Endothelial cell of umbilical vein (primary cell): ENCODE measurements at regions not wholly inside any gene's neighbourhood (a gene's known extent, or its start where the extent isn't known, plus 50 kb on each side); places are given as distances from the start of the nearest gene placed in this dataset.

Source experiments
- BruUV-seq: library from RNA; stranded (reverse); fragments of 400-500 nt; replicated peaks from 2 replicates; lab custom pipeline; 2021; lab: Mats Ljungman, UMichigan
- CTCF ChIA-PET: fragments of 300-600, 350-600 bp; sonication (Branson Sonifier 250); formaldehyde crosslinking; loops from one replicate; lab custom pipeline; 2021; ENCODE audit warnings: antibody characterized with exemption, inconsistent platforms; lab: Charles Lee
- POLR2A ChIA-PET: fragments of 300-600, 350-600 bp; sonication (Branson Sonifier 250); formaldehyde crosslinking; loops from one replicate; lab custom pipeline; 2021; ENCODE audit warnings: antibody characterized with exemption, inconsistent platforms; lab: Charles Lee
- DNase-seq: peaks from one replicate; pipeline ENCODE4 v3.0.0-alpha.2; 2011; ENCODE audit warnings: low read depth, low spot score
- FAIRE-seq: peaks from 2 replicates; lab custom pipeline; 2011; peaks lifted over from hg19 to GRCh38; lab: Jason Lieb, UNC
- H2AFZ ChIP-seq: 2 replicates; pipeline ENCODE4 v1.6.0; 2012; ENCODE audit warnings: low read depth, low read length, control low read depth, inconsistent platforms
- H3K27ac ChIP-seq: 2 replicates; pipeline ENCODE4 v1.5.1; 2011; ENCODE audit warnings: low read depth, mild to moderate bottlenecking, control low read depth, low read length, moderate library complexity; ENCODE audit not compliant: insufficient read depth
- H3K27me3 ChIP-seq, 2 experiments: 2 replicates each; pipeline versions ENCODE4 v1.6.0 to v1.6.1; 2011; ENCODE audit warnings: low read length in 2 of 2, mixed read lengths in 1 of 2; ENCODE audit not compliant: control insufficient read depth in 2 of 2, insufficient read depth in 2 of 2
- H3K36me3 ChIP-seq, 2 experiments: 2 replicates in 1 of 2; 3 replicates in 1 of 2; pipeline ENCODE4 v1.5.1; 2011; ENCODE audit warnings: low read length in 2 of 2, mild to moderate bottlenecking in 1 of 2, moderate library complexity in 1 of 2; ENCODE audit not compliant: control insufficient read depth in 2 of 2, insufficient read depth in 2 of 2; ENCODE audit errors: extremely low read depth in 1 of 2
- H3K4me1 ChIP-seq: 3 replicates; pipeline ENCODE4 v1.5.1; 2011; ENCODE audit warnings: mild to moderate bottlenecking, low read length; ENCODE audit not compliant: control insufficient read depth, insufficient read depth; ENCODE audit errors: extremely low read depth
- H3K4me2 ChIP-seq: 2 replicates; pipeline ENCODE4 v1.6.1; 2011; ENCODE audit warnings: low read length, control low read depth, mixed read lengths; ENCODE audit not compliant: insufficient read depth
- H3K4me3 ChIP-seq, 3 experiments: fragments of 200-600 bp in 1 of 3; sonication (generic), shearing (Covaris generic) in 1 of 3; replicated peaks in 1 of 3; 2 replicates each; pipeline ENCODE4 v1.5.1; 2011 to 2016; ENCODE audit warnings: control low read depth in 3 of 3, low read length in 3 of 3, mild to moderate bottlenecking in 2 of 3, inconsistent platforms in 1 of 3, low read depth in 1 of 3, moderate library complexity in 1 of 3; ENCODE audit not compliant: insufficient read depth in 1 of 3
- H3K79me2 ChIP-seq: 2 replicates; pipeline ENCODE4 v1.6.0; 2012; ENCODE audit warnings: low read length, inconsistent platforms; ENCODE audit not compliant: control insufficient read depth, insufficient read depth
- H3K9ac ChIP-seq: replicated peaks from 2 replicates; pipeline ENCODE3; 2011; ENCODE audit warnings: low read length, control low read depth; ENCODE audit not compliant: insufficient read depth; ENCODE audit errors: extremely low read depth
- H3K9me1 ChIP-seq: replicated peaks from 3 replicates; pipeline ENCODE4 v1.6.0; 2011; ENCODE audit warnings: mild to moderate bottlenecking, low read length; ENCODE audit not compliant: control insufficient read depth, insufficient read depth; ENCODE audit errors: extremely low read depth
- H3K9me3 ChIP-seq: replicated peaks from 2 replicates; pipeline ENCODE4 v1.5.1; 2012; ENCODE audit warnings: low read length, inconsistent platforms; ENCODE audit not compliant: control insufficient read depth, insufficient read depth
- H4K20me1 ChIP-seq: replicated peaks from 2 replicates; pipeline ENCODE3; 2011; ENCODE audit warnings: mild to moderate bottlenecking, low read length; ENCODE audit not compliant: control insufficient read depth, insufficient read depth; ENCODE audit errors: extremely low read depth
- GATA2 ChIP-seq: IDR thresholded peaks from 2 replicates; pipeline ENCODE4 v1.7.0; 2011; ENCODE audit warnings: low read depth, mild to moderate bottlenecking, moderate library complexity, mixed read lengths, low read length; ENCODE audit not compliant: insufficient read length, insufficient read depth
- JUN ChIP-seq: IDR thresholded peaks from 2 replicates; pipeline ENCODE4 v1.6.1; 2011; ENCODE audit warnings: borderline replicate concordance, low read depth; ENCODE audit not compliant: insufficient read length, insufficient read depth
- POLR2A ChIP-seq: IDR thresholded peaks from 2 replicates; pipeline ENCODE4 v1.6.1; 2012; ENCODE audit warnings: low read depth, mild to moderate bottlenecking, control low read depth, low read length
- dilution Hi-C: fragments of 300-500 bp; cut with MboI; formaldehyde crosslinking; loops from one replicate; pipeline ENCODE4 v1.15.0; 2019; ENCODE audit warnings: low sequenced_read_pairs; ENCODE audit not compliant: extremely low pct_ligation_motif_present
- intact Hi-C: fragments of 100-400 bp; cut with micrococcal nuclease; formaldehyde crosslinking; loops from one replicate; pipeline ENCODE4 v1.10.0; 2022

GRCh38 chr7:28361551-28361950 is 50.8 kb upstream of the CREB5 start:
- H3K4me2 ChIP-seq = no peak overlapping the region
- ChIA-PET POLR2A (no interaction called here), CTCF (interaction anchor here (1.0 to 1.7 kb wide), 3 partner anchors 11 to 27 kb away, joined by 3 to 8 read pairs (median 6); no protein-coding TSS in a partner anchor)
- dilution Hi-C loops (no loop called here), intact Hi-C loops (no loop called here)
- H3K4me3 ChIP-seq = no peak overlapping the region
- H2AFZ ChIP-seq = no peak overlapping the region
- no peaks in the 10 kb centered on the region for H3K9me1 ChIP-seq
- FAIRE-seq = no peak
- TF ChIP-seq POLR2A = no peak
- H3K9ac ChIP-seq = no peak overlapping the region
- no peak overlapping the region for H3K27ac ChIP-seq
- no TSS peak for BruUV-seq
- no peaks in the 10 kb centered on the region for H4K20me1 ChIP-seq
- no peaks in the 10 kb centered on the region for H3K9me3 ChIP-seq
- no peaks in the 10 kb centered on the region for H3K36me3 ChIP-seq
- no peaks in the 10 kb centered on the region for H3K4me1 ChIP-seq
- no peaks in the 10 kb centered on the region for H3K79me2 ChIP-seq
- no peak for DNase-seq
- H3K27me3 ChIP-seq = peaks cover 0 to 3% of the 10 kb centered on the region in 2 experiments

GRCh38 chr7:28362182-28362581 is 50.1 kb upstream of the CREB5 start:
- FAIRE-seq = no peak
- dilution Hi-C loops = no loop called here

More at GRCh38 chr7:28362182-28362581, 50.1 kb upstream of the CREB5 start:
- H4K20me1 ChIP-seq = no peaks in the 10 kb centered on the region
- no peaks in the 10 kb centered on the region for H3K79me2 ChIP-seq
- no peaks in the 10 kb centered on the region for H3K4me1 ChIP-seq
- TF ChIP-seq GATA2 (no peak), JUN (no peak)
- H3K27ac ChIP-seq = no peak overlapping the region
- no peaks in the 10 kb centered on the region for H3K36me3 ChIP-seq
- no peak for DNase-seq
- no peak overlapping the region for H3K9ac ChIP-seq
- H3K4me2 ChIP-seq = no peak overlapping the region
- ChIA-PET POLR2A (no interaction called here), CTCF (interaction anchor here (1.0 to 1.7 kb wide), 3 partner anchors 10 to 26 kb away, joined by 3 to 8 read pairs (median 6); no protein-coding TSS in a partner anchor)
- H3K9me3 ChIP-seq = no peaks in the 10 kb centered on the region
- no peak overlapping the region for H3K4me3 ChIP-seq
- H2AFZ ChIP-seq = no peak overlapping the region
- BruUV-seq = no TSS peak
- peaks cover 0 to 3% of the 10 kb centered on the region in 2 experiments for H3K27me3 ChIP-seq
- no peaks in the 10 kb centered on the region for H3K9me1 ChIP-seq
- intact Hi-C loops = no loop called here
